ENCODE measurements at regions not wholly inside any gene's neighbourhood (a gene's known extent, or its start where the extent isn't known, plus 50 kb on each side); places are given as distances from the start of the nearest gene placed in this dataset.

GRCh38 chr5:96123418-96123817 lies 161.8 kb upstream of the ELL2 start:
- no peak overlapping the region for H3K4me3 ChIP-seq (ENCODE audit: low read depth, low read length)
- DNase-seq (ENCODE audit: low read depth): no peak
- in situ Hi-C loops (cut with HindIII; ENCODE audit: low sequenced_read_pairs): no loop called here
- TF ChIP-seq CTCF (IDR thresholded peaks at IDR 0.05; ENCODE audit: low read depth, low read length, missing control alignments): no peak

GRCh38 chr5:96121364-96121763 lies 159.7 kb upstream of the ELL2 start:
- no peak for DNase-seq (ENCODE audit: low read depth)
- no peak for TF ChIP-seq CTCF (IDR thresholded peaks at IDR 0.05; ENCODE audit: low read depth, low read length, missing control alignments)
- no peak overlapping the region for H3K4me3 ChIP-seq (ENCODE audit: low read depth, low read length)
- in situ Hi-C loops (cut with HindIII; ENCODE audit: low sequenced_read_pairs): no loop called here

- in situ Hi-C loops (cut with HindIII; ENCODE audit: low sequenced_read_pairs): no loop called here
- H3K4me3 ChIP-seq (ENCODE audit: low read depth, low read length): no peak overlapping the region
- TF ChIP-seq CTCF (IDR thresholded peaks at IDR 0.05; ENCODE audit: low read depth, low read length, missing control alignments): no peak
- DNase-seq (ENCODE audit: low read depth): no peak
Measured at GRCh38 chr5:96120120-96120519, 158.5 kb upstream of the ELL2 start.

GRCh38 chr5:96117771-96118651 lies 156.4 kb upstream of the ELL2 start:
- H3K4me3 ChIP-seq (ENCODE audit: low read depth, low read length): no peak overlapping the region
- TF ChIP-seq CTCF (IDR thresholded peaks at IDR 0.05; ENCODE audit: low read depth, low read length, missing control alignments): no peak
- in situ Hi-C loops (cut with HindIII; ENCODE audit: low sequenced_read_pairs): no loop called here
- DNase-seq (ENCODE audit: low read depth): no peak

- in situ Hi-C loops (cut with HindIII; ENCODE audit: low sequenced_read_pairs): no loop called here
- no peak overlapping the region for H3K4me3 ChIP-seq (ENCODE audit: low read depth, low read length)
- TF ChIP-seq CTCF (IDR thresholded peaks at IDR 0.05; ENCODE audit: low read depth, low read length, missing control alignments): no peak
Measured at GRCh38 chr5:96115147-96115807, 153.6 kb upstream of the ELL2 start.

GRCh38 chr5:96114736-96115135 lies 153.1 kb upstream of the ELL2 start:
- TF ChIP-seq CTCF (IDR thresholded peaks at IDR 0.05; ENCODE audit: low read depth, low read length, missing control alignments): no peak
- in situ Hi-C loops (cut with HindIII; ENCODE audit: low sequenced_read_pairs): no loop called here
- DNase-seq (ENCODE audit: low read depth): no peak
- no peak overlapping the region for H3K4me3 ChIP-seq (ENCODE audit: low read depth, low read length)

More at GRCh38 chr5:96115147-96115807, 153.6 kb upstream of the ELL2 start:
- no peak for DNase-seq (ENCODE audit: low read depth)

Data from astrocyte of the cerebellum (primary cell).